ENCODE measurements at regions not wholly inside any gene's neighbourhood (a gene's known extent, or its start where the extent isn't known, plus 50 kb on each side); places are given as distances from the start of the nearest gene placed in this dataset.

DNA sequence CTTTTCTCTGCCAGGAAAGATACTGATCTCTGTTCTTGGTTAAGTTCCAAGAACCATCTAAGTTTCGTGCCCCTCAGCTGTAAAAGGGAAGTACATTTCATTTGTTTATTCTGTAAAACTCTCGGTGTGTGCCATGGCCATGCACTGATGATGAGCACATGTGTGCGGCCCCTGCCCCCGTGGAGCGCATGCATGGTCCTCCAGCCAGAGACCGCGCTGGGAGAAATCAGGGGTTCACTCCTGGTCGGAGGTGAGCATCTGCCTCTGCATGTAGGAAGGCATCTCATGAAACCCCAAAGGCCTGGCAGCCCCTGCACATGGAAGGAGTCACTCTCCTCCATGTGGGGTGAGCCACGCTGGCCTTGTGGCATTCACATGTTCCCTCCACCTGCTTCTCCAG lies 102.5 kb upstream of the RTL1 start:
- Histone ChIP-seq H3K4me2 (replicated peaks; ENCODE audit: extremely low read depth, low read length, poor library complexity, severe bottlenecking) (peak overlapping the region; percentile 74), H3K27ac (ENCODE audit: low read depth in 1 of 2, low read length in 2 of 2) (peak overlapping the region; percentile 29 to 80), H2AFZ (ENCODE audit: insufficient read depth, low read depth, low read length, poor library complexity, severe bottlenecking) (peak overlapping the region; percentile 82), H3K79me2 (ENCODE audit: insufficient read depth, low read length) (no peaks in the 10 kb centered on the region), H4K20me1 (ENCODE audit: insufficient read depth, low read length) (no peaks in the 10 kb centered on the region), H3K9me3 (replicated peaks in 1 of 2; ENCODE audit: control insufficient read depth in 1 of 2, insufficient read depth in 1 of 2, low read length in 2 of 2) (no peaks in the 10 kb centered on the region), H3K9ac (ENCODE audit: insufficient read depth, low read length, poor library complexity, severe bottlenecking) (peak overlapping the region; percentile 43), H3K4me1 (ENCODE audit: control insufficient read depth in 1 of 2, insufficient read depth in 2 of 2, low read length in 2 of 2) (peaks cover 26 to 31% of the 10 kb centered on the region in 2 donors), H3K36me3 (replicated peaks in 1 of 2; ENCODE audit: control insufficient read depth in 1 of 2, insufficient read depth in 2 of 2, low read length in 2 of 2) (no peaks in the 10 kb centered on the region), H3K27me3 (ENCODE audit: control insufficient read depth in 2 of 2, insufficient read depth in 2 of 2, low read length in 2 of 2) (no peaks in the 10 kb centered on the region), H3K4me3 (replicated peaks in 1 of 3; ENCODE audit: low read depth in 2 of 3, low read length in 3 of 3) (peak overlapping the region in 1 of 3 experiments; percentile 63)
- intact Hi-C loops (cut with micrococcal nuclease), result no loop called here
- peak overlapping the region; percentile 75 to 88 for H3K4me3 Mint-ChIP-seq
- peaks cover 6 to 19% (median 13%) of the 10 kb centered on the region in 3 donors for H3K27me3 Mint-ChIP-seq (ENCODE audit: low read depth in 3 of 3)
- no peak for DNase-seq
- no peak for TF ChIP-seq CTCF (IDR thresholded peaks at IDR 0.05)
- 22% methylated on average over 8 of the region's 9 CpGs for WGBS (ENCODE audit: insufficient coverage)
- H3K9me3 Mint-ChIP-seq, result peaks cover 0 to 4% (median 3%) of the 10 kb centered on the region in 7 donors
- H3K27ac Mint-ChIP-seq, result peak overlapping the region in 5 of 7 donors; percentile 66 to 87 (median 82)
- H3K4me1 Mint-ChIP-seq, result peaks cover 33% of the 10 kb centered on the region
- peaks cover 0 to 2% of the 10 kb centered on the region in 2 donors for H3K36me3 Mint-ChIP-seq

GRCh38 chr14:101007004-101007614 lies 103.6 kb upstream of the RTL1 start:
- Mint-ChIP-seq H3K4me3 (no peak overlapping the region), H3K27ac (no peak overlapping the region), H3K36me3 (peaks cover 0 to 2% of the 10 kb centered on the region in 2 donors), H3K9me3 (peaks cover 0 to 9% (median 2%) of the 10 kb centered on the region in 7 donors), H3K4me1 (peaks cover 33% of the 10 kb centered on the region), H3K27me3 (ENCODE audit: low read depth in 3 of 3) (peaks cover 8 to 24% (median 13%) of the 10 kb centered on the region in 3 donors)
- no peak overlapping the region for H3K4me3 ChIP-seq (replicated peaks in 1 of 3; ENCODE audit: low read depth in 2 of 3, low read length in 3 of 3)
- no peak for DNase-seq
- no peak overlapping the region for H3K4me2 ChIP-seq (replicated peaks; ENCODE audit: extremely low read depth, low read length, poor library complexity, severe bottlenecking)
- no peaks in the 10 kb centered on the region for H3K9me3 ChIP-seq (replicated peaks in 1 of 2; ENCODE audit: control insufficient read depth in 1 of 2, insufficient read depth in 1 of 2, low read length in 2 of 2)
- H4K20me1 ChIP-seq (ENCODE audit: insufficient read depth, low read length), result no peaks in the 10 kb centered on the region
- H3K36me3 ChIP-seq (replicated peaks in 1 of 2; ENCODE audit: control insufficient read depth in 1 of 2, insufficient read depth in 2 of 2, low read length in 2 of 2), result no peaks in the 10 kb centered on the region
- H3K27ac ChIP-seq (ENCODE audit: low read depth in 1 of 2, low read length in 2 of 2), result no peak overlapping the region
- H2AFZ ChIP-seq (ENCODE audit: insufficient read depth, low read depth, low read length, poor library complexity, severe bottlenecking), result no peak overlapping the region
- no peak overlapping the region for H3K9ac ChIP-seq (ENCODE audit: insufficient read depth, low read length, poor library complexity, severe bottlenecking)
- no peak for TF ChIP-seq CTCF (IDR thresholded peaks at IDR 0.05)
- no peaks in the 10 kb centered on the region for H3K27me3 ChIP-seq (ENCODE audit: control insufficient read depth in 2 of 2, insufficient read depth in 2 of 2, low read length in 2 of 2)
- intact Hi-C loops (cut with micrococcal nuclease), result no loop called here
- H3K4me1 ChIP-seq (ENCODE audit: control insufficient read depth in 1 of 2, insufficient read depth in 2 of 2, low read length in 2 of 2), result peaks cover 26 to 31% of the 10 kb centered on the region in 2 donors
- WGBS (ENCODE audit: insufficient coverage), result 92% methylated on average over 7 of the region's 13 CpGs
- no peaks in the 10 kb centered on the region for H3K79me2 ChIP-seq (ENCODE audit: insufficient read depth, low read length)

Measured in CD14-positive monocyte (primary cell).